SK-N-SH (cell line): ENCODE measurements at regions not wholly inside any gene's neighbourhood (a gene's known extent, or its start where the extent isn't known, plus 50 kb on each side); places are given as distances from the start of the nearest gene placed in this dataset.

Experiments
- CTCF ChIA-PET: fragments of 300-600, 350-600 bp; formaldehyde crosslinking; extraction: SDS; loops from one replicate; lab custom pipeline; 2021; lab: Yijun Ruan, JAX
- POLR2A ChIA-PET: fragments of 350-600 bp; sonication (Branson Sonifier 250); formaldehyde crosslinking; extraction: SDS; loops from one replicate; lab custom pipeline; 2020; ENCODE audit warnings: antibody characterized with exemption, inconsistent platforms; lab: Yijun Ruan, JAX
- DNase-seq: peaks from one replicate; pipeline ENCODE4 v3.0.0; 2012
- H2AFZ ChIP-seq: fragments of 200-600 bp; sonication (generic); 2 replicates; pipeline ENCODE4 v1.8.1; 2016; ENCODE audit warnings: antibody characterized with exemption, mild to moderate bottlenecking, low read depth
- H3F3A ChIP-seq: fragments of 200-600 bp; sonication (generic); replicated peaks from 2 replicates; pipeline ENCODE3; 2016; ENCODE audit warnings: antibody characterized with exemption, mild to moderate bottlenecking; ENCODE audit not compliant: insufficient read depth
- H3K27ac ChIP-seq, 2 experiments: fragments of 200-500 bp in 1 of 2; fragments of 200-600 bp in 1 of 2; sonication (Bioruptor generic) in 1 of 2; sonication (generic), shearing (Covaris generic) in 1 of 2; 2 replicates each; pipeline versions ENCODE4 v1.5.1 to v1.6.1; 2014 to 2016; ENCODE audit warnings: low read depth in 2 of 2, inconsistent platforms in 1 of 2, low read length in 1 of 2, mild to moderate bottlenecking in 1 of 2, mixed read lengths in 1 of 2
- H3K27me3 ChIP-seq: fragments of 200-600 bp; sonication (generic), shearing (Covaris generic); 2 replicates; pipeline ENCODE4 v1.6.1; 2016; ENCODE audit warnings: mixed run types; ENCODE audit not compliant: insufficient read depth
- H3K36me3 ChIP-seq, 2 experiments: fragments of 200-500 bp in 1 of 2; fragments of 200-600 bp in 1 of 2; sonication (Bioruptor generic) in 1 of 2; sonication (generic) in 1 of 2; replicated peaks in 1 of 2; 2 replicates each; pipeline versions ENCODE3 to v1.5.1; 2014 to 2016; ENCODE audit warnings: low read length in 1 of 2, mild to moderate bottlenecking in 1 of 2; ENCODE audit not compliant: insufficient read depth in 2 of 2, control insufficient read depth in 1 of 2
- H3K4me1 ChIP-seq, 2 experiments: fragments of 200-500 bp in 1 of 2; fragments of 200-600 bp in 1 of 2; sonication (Bioruptor generic) in 1 of 2; sonication (generic), shearing (Covaris generic) in 1 of 2; 2 replicates each; pipeline versions ENCODE4 v1.5.1 to v1.6.1; 2014 to 2016; ENCODE audit warnings: low read depth in 1 of 2, low read length in 1 of 2, mixed run types in 1 of 2; ENCODE audit not compliant: insufficient read depth in 2 of 2, control insufficient read depth in 1 of 2
- H3K4me2 ChIP-seq: fragments of 200-600 bp; sonication (generic), shearing (Covaris generic); 2 replicates; pipeline ENCODE4 v1.6.1; 2017; ENCODE audit warnings: mixed run types
- H3K4me3 ChIP-seq, 2 experiments: fragments of 200-500 bp in 1 of 2; fragments of 200-600 bp in 1 of 2; sonication (Bioruptor generic) in 1 of 2; sonication (generic), shearing (Covaris generic) in 1 of 2; 2 replicates each; pipeline versions ENCODE4 v1.5.1 to v1.8.1; 2014 to 2016; ENCODE audit warnings: low read depth in 2 of 2, inconsistent platforms in 1 of 2, low read length in 1 of 2, mild to moderate bottlenecking in 1 of 2, mixed read lengths in 1 of 2, moderate library complexity in 1 of 2
- H3K79me2 ChIP-seq: fragments of 200-600 bp; sonication (generic); 2 replicates; pipeline ENCODE4 v1.8.1; 2017; ENCODE audit warnings: mild to moderate bottlenecking; ENCODE audit not compliant: insufficient read depth
- H3K9ac ChIP-seq: fragments of 200-600 bp; sonication (generic); 2 replicates; pipeline ENCODE4 v1.6.1; 2017; ENCODE audit warnings: mixed run types
- H3K9me2 ChIP-seq: fragments of 200-600 bp; sonication (generic); 2 replicates; pipeline ENCODE4 v1.6.1; 2017; ENCODE audit warnings: mixed run types
- H3K9me3 ChIP-seq: fragments of 200-600 bp; sonication (generic); 2 replicates; pipeline ENCODE4 v1.6.1; 2017; ENCODE audit warnings: mixed run types, mild to moderate bottlenecking, moderate library complexity
- H4K20me1 ChIP-seq: fragments of 200-600 bp; sonication (generic); 2 replicates; pipeline ENCODE4 v1.6.1; 2017; ENCODE audit warnings: mild to moderate bottlenecking, mixed run types; ENCODE audit not compliant: insufficient read depth
- CHD2 ChIP-seq: fragments of 150-350 bp; IDR thresholded peaks from 2 replicates; pipeline ENCODE4 v1.6.1; 2018; ENCODE audit warnings: low read length; ENCODE audit not compliant: partially characterized antibody
- ELF1 ChIP-seq: IDR thresholded peaks from 2 replicates; pipeline ENCODE4 v1.4.0; 2012
- FOXM1 ChIP-seq: IDR thresholded peaks from 2 replicates; pipeline ENCODE4 v1.4.0; 2012; ENCODE audit warnings: low read depth, mild to moderate bottlenecking
- GABPA ChIP-seq: IDR thresholded peaks from 2 replicates; pipeline ENCODE4 v1.4.0; 2012; ENCODE audit warnings: low read depth, mild to moderate bottlenecking
- GATA2 ChIP-seq: sonication (generic); formaldehyde crosslinking; IDR thresholded peaks from 2 replicates; pipeline ENCODE4 v1.5.0; 2020; ENCODE audit warnings: mild to moderate bottlenecking, missing genetic modification reagents
- JUND ChIP-seq: IDR thresholded peaks from 2 replicates; pipeline ENCODE4 v1.4.0; 2012
- MEF2A ChIP-seq: IDR thresholded peaks from 2 replicates; pipeline ENCODE4 v1.4.0; 2012; ENCODE audit warnings: low read depth, borderline replicate concordance
- NFIC ChIP-seq: IDR thresholded peaks from 2 replicates; pipeline ENCODE4 v1.4.0; 2012; ENCODE audit warnings: borderline replicate concordance
- NRF1 ChIP-seq: IDR thresholded peaks from 2 replicates; pipeline ENCODE4 v1.6.1; 2012; ENCODE audit warnings: low read depth, mild to moderate bottlenecking, low read length
- PBX3 ChIP-seq: IDR thresholded peaks from 2 replicates; pipeline ENCODE4; 2012
- POLR2AphosphoS5 ChIP-seq: IDR thresholded peaks from 2 replicates; pipeline ENCODE4 v1.6.1; 2012; ENCODE audit warnings: low read depth, low read length
- RAD21 ChIP-seq: IDR thresholded peaks from 2 replicates; pipeline ENCODE4 v1.6.1; 2012; ENCODE audit warnings: mild to moderate bottlenecking, low read length
- REST ChIP-seq: IDR thresholded peaks from 2 replicates; pipeline ENCODE4 v1.6.1; 2012; ENCODE audit warnings: mild to moderate bottlenecking, low read depth, low read length, moderate library complexity
- RFX5 ChIP-seq: IDR thresholded peaks from 2 replicates; pipeline ENCODE4 v1.6.1; 2012; ENCODE audit warnings: mild to moderate bottlenecking, improper control_type of control experiment, low read length
- RXRA ChIP-seq: IDR thresholded peaks from 2 replicates; pipeline ENCODE4 v1.4.0; 2012; ENCODE audit warnings: low read depth, mild to moderate bottlenecking, borderline replicate concordance
- SIN3A ChIP-seq: IDR thresholded peaks from 2 replicates; pipeline ENCODE4 v1.6.1; 2012; ENCODE audit warnings: low read depth, mild to moderate bottlenecking, low read length, moderate library complexity, borderline replicate concordance
- SMC3 ChIP-seq: IDR thresholded peaks from 2 replicates; pipeline ENCODE4 v1.6.1; 2012; ENCODE audit warnings: low read depth, low read length, improper control_type of control experiment
- TAF1 ChIP-seq: IDR thresholded peaks from 2 replicates; pipeline ENCODE4 v1.6.1; 2012; ENCODE audit warnings: low read depth, mild to moderate bottlenecking, low read length, moderate library complexity, borderline replicate concordance
- TEAD4 ChIP-seq: IDR thresholded peaks from 2 replicates; pipeline ENCODE4 v1.4.0; 2012; ENCODE audit warnings: mild to moderate bottlenecking, borderline replicate concordance; ENCODE audit not compliant: insufficient read depth
- USF1 ChIP-seq: IDR thresholded peaks from 2 replicates; pipeline ENCODE4 v1.4.0; 2012; ENCODE audit warnings: low read depth, borderline replicate concordance
- USF2 ChIP-seq: fragments of 150-350 bp; IDR thresholded peaks from 2 replicates; pipeline ENCODE4 v1.6.1; 2017; ENCODE audit warnings: antibody characterized with exemption, low read length, low read depth, borderline replicate concordance
- ZBTB33 ChIP-seq: IDR thresholded peaks from 2 replicates; pipeline ENCODE4 v1.4.0; 2012; ENCODE audit warnings: low read depth, borderline replicate concordance
- WGBS: methylation state at CpG from one replicate; pipeline ENCODE4 v1.1.6; 2017; ENCODE audit warnings: low lambda C conversion rate; 5-methylcytosine and 5-hydroxymethylcytosine counted together

GRCh38 chr2:145792745-145793144 lies 1272.8 kb upstream of the ZEB2 start:
- Histone ChIP-seq H3K36me3 (no peaks in the 10 kb centered on the region), H3K9me3 (no peaks in the 10 kb centered on the region), H3K4me1 (peaks cover 0 to 4% of the 10 kb centered on the region in 2 experiments; a peak in 1 of 4 replicates), H3K27me3 (no peaks in the 10 kb centered on the region), H3K4me2 (no peak overlapping the region), H2AFZ (no peak overlapping the region), H3K9me2 (no peaks in the 10 kb centered on the region), H3K27ac (no peak overlapping the region), H3K79me2 (no peaks in the 10 kb centered on the region), H4K20me1 (no peaks in the 10 kb centered on the region), H3K9ac (no peak overlapping the region), H3F3A (peaks cover 5% of the 10 kb centered on the region), H3K4me3 (no peak overlapping the region)
- CTCF ChIA-PET: interaction anchor here (1.1 kb wide), 1 partner anchor 8 kb away, joined by 3 read pairs; no protein-coding TSS in a partner anchor
- DNase-seq: no peak
- 51% methylated on average over 3 of the region's 3 CpGs for WGBS
- TF ChIP-seq SIN3A (no peak), SMC3 (no peak), TEAD4 (no peak), ELF1 (no peak), USF1 (no peak), USF2 (no peak), RAD21 (no peak)
- POLR2A ChIA-PET: no interaction called here

GRCh38 chr2:145789636-145790035 lies 1269.7 kb upstream of the ZEB2 start:
- no peaks in the 10 kb centered on the region for H3F3A ChIP-seq
- no peaks in the 10 kb centered on the region for H4K20me1 ChIP-seq
- 80% methylated on average over 3 of the region's 3 CpGs for WGBS
- H3K4me3 ChIP-seq: no peak overlapping the region
- no peak overlapping the region for H3K9ac ChIP-seq
- H3K36me3 ChIP-seq: no peaks in the 10 kb centered on the region
- H2AFZ ChIP-seq: no peak overlapping the region
- no peaks in the 10 kb centered on the region for H3K79me2 ChIP-seq
- CTCF ChIA-PET: interaction anchor here (0.6 kb wide), 1 partner anchor 94 kb away, joined by 3 read pairs; no protein-coding TSS in a partner anchor
- no peak overlapping the region for H3K4me2 ChIP-seq
- no peaks in the 10 kb centered on the region for H3K9me2 ChIP-seq
- no peaks in the 10 kb centered on the region for H3K27me3 ChIP-seq
- POLR2A ChIA-PET: no interaction called here
- H3K27ac ChIP-seq: no peak overlapping the region
- no peak for DNase-seq
- H3K9me3 ChIP-seq: no peaks in the 10 kb centered on the region
- H3K4me1 ChIP-seq: no peaks in the 10 kb centered on the region
- TF ChIP-seq CHD2 (no peak), GATA2 (CRISPR knock-in tag) (no peak), PBX3 (no peak), NFIC (no peak), SIN3A (no peak), REST (no peak), POLR2AphosphoS5 (no peak), ZBTB33 (no peak), TAF1 (no peak), MEF2A (no peak), RXRA (no peak), FOXM1 (no peak), JUND (no peak), NRF1 (no peak), RFX5 (no peak), GABPA (no peak)
